ENCODE measurements at regions not wholly inside any gene's neighbourhood (a gene's known extent, or its start where the extent isn't known, plus 50 kb on each side); places are given as distances from the start of the nearest gene placed in this dataset.

DNA sequence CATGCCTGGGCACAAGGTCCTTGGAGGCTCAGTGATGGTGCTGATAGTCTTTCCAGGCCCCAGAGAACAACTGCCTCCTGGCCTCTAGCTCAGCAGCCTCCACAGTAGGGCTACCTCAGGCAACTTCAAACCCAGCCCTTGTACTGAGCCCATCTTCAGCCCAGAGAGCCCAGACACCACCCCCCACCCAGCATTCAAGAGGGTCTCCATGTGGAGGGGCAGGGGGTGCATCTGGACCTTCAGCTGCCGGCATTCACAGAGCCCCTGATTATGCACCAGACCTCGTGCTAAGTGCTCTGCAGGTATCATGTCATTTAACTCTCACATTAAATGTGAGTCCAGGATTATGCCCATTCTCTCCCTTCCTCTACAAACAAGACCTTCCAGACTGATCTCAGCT, 197.0 kb upstream of the ZC3H12A start:
- no peak overlapping the region for H3K4me3 ChIP-seq (ENCODE audit: low read length)
- TF ChIP-seq CTCF (conservative IDR thresholded peaks at IDR 0.05; ENCODE audit: low read depth, low read length), result no peak
- no peak for DNase-seq (ENCODE audit: low read depth)

GRCh38 chr1:37281354-37281753, 193.0 kb upstream of the ZC3H12A start:
- no peak for TF ChIP-seq CTCF (conservative IDR thresholded peaks at IDR 0.05; ENCODE audit: low read depth, low read length)
- no peak overlapping the region for H3K4me3 ChIP-seq (ENCODE audit: low read length)

DNA sequence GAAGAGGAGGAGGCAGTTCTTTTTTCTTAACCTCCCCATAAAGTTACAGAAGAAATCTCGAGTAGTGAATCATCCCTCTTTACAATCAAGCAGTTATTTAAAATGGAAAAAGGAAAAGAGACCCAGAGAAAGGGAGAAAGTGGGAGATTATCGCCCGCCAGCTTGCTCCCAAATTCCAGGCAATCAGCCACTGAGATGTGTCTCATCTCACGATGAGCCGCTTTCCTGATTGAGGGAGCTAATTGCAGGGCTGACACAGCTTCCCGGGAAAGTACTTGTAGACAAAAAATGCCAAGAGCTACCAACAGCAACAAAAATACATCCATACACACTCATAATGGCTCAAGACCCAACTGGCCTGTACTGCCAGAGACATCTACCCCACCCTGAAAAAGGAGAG, 191.6 kb upstream of the ZC3H12A start:
- no peak for DNase-seq (ENCODE audit: low read depth)
- no peak overlapping the region for H3K4me3 ChIP-seq (ENCODE audit: low read length)
- no peak for TF ChIP-seq CTCF (conservative IDR thresholded peaks at IDR 0.05; ENCODE audit: low read depth, low read length)

More at GRCh38 chr1:37281354-37281753, 193.0 kb upstream of the ZC3H12A start:
- DNase-seq (ENCODE audit: low read depth), result no peak

DNA sequence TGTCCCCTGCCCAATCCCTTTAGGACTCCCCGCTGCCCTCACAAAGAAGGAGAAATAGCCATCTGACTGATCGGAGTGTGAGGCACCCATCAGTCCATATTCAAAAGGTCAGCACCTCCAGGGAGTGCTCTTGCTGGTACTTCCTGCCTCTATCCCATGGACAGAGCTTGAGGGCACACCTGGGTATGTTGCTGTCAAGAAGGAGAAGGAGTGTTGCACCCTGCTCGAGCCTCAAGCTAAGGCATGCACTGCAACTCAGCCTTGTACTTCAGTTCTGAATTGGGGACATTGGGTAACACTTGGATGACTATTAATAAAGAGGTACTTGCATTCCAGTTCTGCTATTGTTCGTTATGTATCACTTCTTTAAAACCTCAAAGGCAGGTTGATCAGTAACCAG, 190.3 kb upstream of the ZC3H12A start:
- DNase-seq (ENCODE audit: low read depth), result no peak
- TF ChIP-seq CTCF (conservative IDR thresholded peaks at IDR 0.05; ENCODE audit: low read depth, low read length), result no peak
- no peak overlapping the region for H3K4me3 ChIP-seq (ENCODE audit: low read length)

DNA sequence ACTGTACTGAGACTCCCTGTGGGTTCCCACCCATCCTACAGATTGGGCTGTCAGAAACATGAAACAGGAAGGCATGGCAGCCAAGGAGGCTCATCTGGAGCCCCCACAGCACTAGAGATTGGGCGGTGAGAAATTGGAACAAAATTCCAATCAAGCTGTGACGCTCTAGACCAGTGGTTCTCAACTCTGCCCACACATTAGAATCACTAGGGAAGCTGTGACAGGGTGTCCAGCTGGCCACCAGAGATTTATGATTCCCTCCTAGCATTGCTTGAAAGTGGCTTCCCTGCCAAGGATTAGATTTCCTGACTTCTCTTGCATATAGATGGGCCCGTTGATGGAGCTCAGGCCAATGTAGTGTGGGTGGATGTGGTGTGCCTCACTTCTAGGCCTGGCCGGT, 187.5 kb upstream of the ZC3H12A start:
- no peak for DNase-seq (ENCODE audit: low read depth)
- no peak overlapping the region for H3K4me3 ChIP-seq (ENCODE audit: low read length)
- no peak for TF ChIP-seq CTCF (conservative IDR thresholded peaks at IDR 0.05; ENCODE audit: low read depth, low read length)

GRCh38 chr1:37288900-37289299, 185.5 kb upstream of the ZC3H12A start:
- TF ChIP-seq CTCF (conservative IDR thresholded peaks at IDR 0.05; ENCODE audit: low read depth, low read length), result no peak
- no peak for DNase-seq (ENCODE audit: low read depth)
- no peak overlapping the region for H3K4me3 ChIP-seq (ENCODE audit: low read length)

GRCh38 chr1:37290718-37291117, 183.7 kb upstream of the ZC3H12A start:
- TF ChIP-seq CTCF (conservative IDR thresholded peaks at IDR 0.05; ENCODE audit: low read depth, low read length), result no peak
- no peak overlapping the region for H3K4me3 ChIP-seq (ENCODE audit: low read length)
- DNase-seq (ENCODE audit: low read depth), result no peak

Data from retinal pigment epithelial cell (primary cell).